ENCODE measurements at regions not wholly inside any gene's neighbourhood (a gene's known extent, or its start where the extent isn't known, plus 50 kb on each side); places are given as distances from the start of the nearest gene placed in this dataset.
A peak's percentile ranks its signal among the peaks of the same experiment; 100 is the strongest.

DNA sequence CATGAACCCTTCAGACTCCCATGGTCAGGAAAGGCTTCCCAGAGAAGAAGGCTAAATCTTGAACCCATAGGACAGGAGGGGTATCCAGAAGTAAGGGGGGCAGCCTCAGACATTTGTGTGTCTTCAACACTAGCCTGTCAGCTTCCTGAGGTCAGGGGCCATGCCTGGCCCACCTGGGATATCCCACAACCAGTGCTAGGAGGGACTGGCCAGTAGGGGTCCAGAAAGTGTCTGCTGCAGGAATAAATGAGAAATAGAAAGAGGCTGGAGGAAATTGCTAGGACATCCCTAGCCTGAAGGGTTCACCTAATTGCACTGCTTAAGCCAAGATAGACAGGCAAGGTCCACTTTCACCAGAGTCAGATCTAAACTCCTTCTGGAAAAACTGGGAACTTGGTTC, 799.6 kb upstream of the ID2 start:
- no peaks in the 10 kb centered on the region for H4K20me1 ChIP-seq (ENCODE audit: low read depth)
- no peaks in the 10 kb centered on the region for H3K36me3 ChIP-seq
- peaks cover 4% of the 10 kb centered on the region for H3F3A ChIP-seq (ENCODE audit: low read depth)
- no peaks in the 10 kb centered on the region for H3K79me2 ChIP-seq (ENCODE audit: low read depth)
- no peak overlapping the region for H3K9ac ChIP-seq
- H3K27me3 ChIP-seq: peaks cover 20% of the 10 kb centered on the region
- H3K9me3 ChIP-seq (ENCODE audit: low read depth): no peaks in the 10 kb centered on the region
- Mint-ChIP-seq H3K27ac (peak overlapping the region; percentile 10), H3K27me3 (ENCODE audit: insufficient read depth, low read depth) (peaks cover 7% of the 10 kb centered on the region), H3K36me3 (no peaks in the 10 kb centered on the region), H3K4me3 (no peak overlapping the region), H3K9me3 (peaks cover 6% of the 10 kb centered on the region), H3K4me1 (peaks cover 32% of the 10 kb centered on the region)
- H3K27ac ChIP-seq: no peak overlapping the region
- TF ChIP-seq EZH2 (IDR thresholded peaks at IDR 0.05): no peak
- TF ChIP-seq EZH2phosphoT487 (IDR thresholded peaks at IDR 0.05): no peak
- TF ChIP-seq, protein P1, sequence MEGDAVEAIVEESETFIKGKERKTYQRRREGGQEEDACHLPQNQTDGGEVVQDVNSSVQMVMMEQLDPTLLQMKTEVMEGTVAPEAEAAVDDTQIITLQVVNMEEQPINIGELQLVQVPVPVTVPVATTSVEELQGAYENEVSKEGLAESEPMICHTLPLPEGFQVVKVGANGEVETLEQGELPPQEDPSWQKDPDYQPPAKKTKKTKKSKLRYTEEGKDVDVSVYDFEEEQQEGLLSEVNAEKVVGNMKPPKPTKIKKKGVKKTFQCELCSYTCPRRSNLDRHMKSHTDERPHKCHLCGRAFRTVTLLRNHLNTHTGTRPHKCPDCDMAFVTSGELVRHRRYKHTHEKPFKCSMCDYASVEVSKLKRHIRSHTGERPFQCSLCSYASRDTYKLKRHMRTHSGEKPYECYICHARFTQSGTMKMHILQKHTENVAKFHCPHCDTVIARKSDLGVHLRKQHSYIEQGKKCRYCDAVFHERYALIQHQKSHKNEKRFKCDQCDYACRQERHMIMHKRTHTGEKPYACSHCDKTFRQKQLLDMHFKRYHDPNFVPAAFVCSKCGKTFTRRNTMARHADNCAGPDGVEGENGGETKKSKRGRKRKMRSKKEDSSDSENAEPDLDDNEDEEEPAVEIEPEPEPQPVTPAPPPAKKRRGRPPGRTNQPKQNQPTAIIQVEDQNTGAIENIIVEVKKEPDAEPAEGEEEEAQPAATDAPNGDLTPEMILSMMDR (IDR thresholded peaks at IDR 0.05): no peak
- H3K4me3 ChIP-seq: no peak overlapping the region
- no peak overlapping the region for H3K4me2 ChIP-seq
- peaks cover 21% of the 10 kb centered on the region for H3K4me1 ChIP-seq
- DNase-seq (ENCODE audit: low spot score): no peak
- H2AFZ ChIP-seq (replicated peaks): no peak overlapping the region

GRCh38 chr2:7884338-7884737, 797.5 kb upstream of the ID2 start:
- DNase-seq (ENCODE audit: low spot score): no peak
- no peaks in the 10 kb centered on the region for H3K36me3 ChIP-seq
- peaks cover 19% of the 10 kb centered on the region for H3K4me1 ChIP-seq
- H3K4me3 ChIP-seq: no peak overlapping the region
- H3K79me2 ChIP-seq (ENCODE audit: low read depth): no peaks in the 10 kb centered on the region
- H3K4me3 Mint-ChIP-seq: no peak overlapping the region
- no peak overlapping the region for H3K27ac ChIP-seq
- peaks cover 7% of the 10 kb centered on the region for H3K27me3 Mint-ChIP-seq (ENCODE audit: insufficient read depth, low read depth)
- H3F3A ChIP-seq (ENCODE audit: low read depth): peaks cover 4% of the 10 kb centered on the region
- no peaks in the 10 kb centered on the region for H3K36me3 Mint-ChIP-seq
- H3K9me3 Mint-ChIP-seq: peaks cover 9% of the 10 kb centered on the region
- H3K9ac ChIP-seq: no peak overlapping the region
- TF ChIP-seq EZH2phosphoT487 (IDR thresholded peaks at IDR 0.05): no peak
- TF ChIP-seq, protein P1 (IDR thresholded peaks at IDR 0.05): no peak
- TF ChIP-seq EZH2 (IDR thresholded peaks at IDR 0.05): no peak
- H3K4me2 ChIP-seq: no peak overlapping the region
- peaks cover 25% of the 10 kb centered on the region for H3K4me1 Mint-ChIP-seq
- no peaks in the 10 kb centered on the region for H4K20me1 ChIP-seq (ENCODE audit: low read depth)
- no peak overlapping the region for H3K27ac Mint-ChIP-seq
- H2AFZ ChIP-seq (replicated peaks): no peak overlapping the region
- H3K27me3 ChIP-seq: peaks cover 3% of the 10 kb centered on the region
- H3K9me3 ChIP-seq (ENCODE audit: low read depth): no peaks in the 10 kb centered on the region

DNA sequence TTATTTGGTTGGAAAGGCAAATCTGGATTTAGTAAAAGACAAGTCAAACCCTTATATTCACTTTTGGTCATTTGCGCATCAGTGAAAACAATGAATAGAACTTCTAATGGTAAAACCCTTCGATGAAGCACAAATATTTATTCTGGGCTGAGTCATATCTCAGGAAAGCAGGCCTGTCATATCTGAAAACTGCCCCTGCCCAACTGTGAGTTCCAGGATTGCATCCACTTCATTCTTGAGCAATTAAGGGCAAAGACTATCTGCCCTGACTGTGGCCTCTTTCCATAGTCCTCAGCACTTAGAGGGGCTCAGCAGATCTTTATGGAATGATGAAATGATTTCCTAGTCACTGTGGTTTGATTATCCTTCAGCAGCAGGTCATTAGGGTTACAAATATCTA, 795.2 kb upstream of the ID2 start:
- Histone ChIP-seq H3K27ac (no peak overlapping the region), H3K9me3 (ENCODE audit: low read depth) (no peaks in the 10 kb centered on the region), H3K36me3 (no peaks in the 10 kb centered on the region), H3K27me3 (peaks cover 8% of the 10 kb centered on the region), H3K4me3 (no peak overlapping the region), H3K79me2 (ENCODE audit: low read depth) (no peaks in the 10 kb centered on the region), H3K4me1 (peaks cover 9% of the 10 kb centered on the region), H2AFZ (replicated peaks) (no peak overlapping the region), H3F3A (ENCODE audit: low read depth) (no peaks in the 10 kb centered on the region), H4K20me1 (ENCODE audit: low read depth) (no peaks in the 10 kb centered on the region), H3K4me2 (no peak overlapping the region), H3K9ac (no peak overlapping the region)
- TF ChIP-seq, protein P1 (IDR thresholded peaks at IDR 0.05): no peak
- no peak for TF ChIP-seq EZH2phosphoT487 (IDR thresholded peaks at IDR 0.05)
- no peak for TF ChIP-seq EZH2 (IDR thresholded peaks at IDR 0.05)
- Mint-ChIP-seq H3K27ac (no peak overlapping the region), H3K27me3 (ENCODE audit: insufficient read depth, low read depth) (peaks cover 7% of the 10 kb centered on the region), H3K4me1 (peaks cover 15% of the 10 kb centered on the region), H3K36me3 (no peaks in the 10 kb centered on the region), H3K4me3 (no peak overlapping the region), H3K9me3 (peaks cover 21% of the 10 kb centered on the region)
- DNase-seq (ENCODE audit: low spot score): no peak
